Cardiac fibroblast (primary cell): ENCODE measurements at regions not wholly inside any gene's neighbourhood (a gene's known extent, or its start where the extent isn't known, plus 50 kb on each side); places are given as distances from the start of the nearest gene placed in this dataset.

Source experiments
- DNase-seq, 2 donors: peaks; one replicate each; pipeline versions ENCODE4 v3.0.0 to v3.0.0-alpha.2; 2010; ENCODE audit warnings: low read depth in 2 of 2
- H3K4me3 ChIP-seq, 2 donors: replicated peaks in 1 of 2; 1 replicate in 1 of 2; 2 replicates in 1 of 2; pipeline ENCODE4 v1.5.1; 2011; ENCODE audit warnings: low read depth in 2 of 2, low read length in 2 of 2, mild to moderate bottlenecking in 2 of 2, moderate library complexity in 1 of 2
- CTCF ChIP-seq: IDR thresholded peaks from one replicate; pipeline ENCODE4 v1.5.1; 2011; ENCODE audit warnings: low read depth, mild to moderate bottlenecking, low read length, inconsistent platforms

- TF ChIP-seq CTCF, result peak; percentile 41
- no peak overlapping the region for H3K4me3 ChIP-seq
- peak; percentile 78 to 82 for DNase-seq
These were observed 942.3 kb upstream of the SLIT2 start for GRCh38 chr4:19309378-19309777.

DNA sequence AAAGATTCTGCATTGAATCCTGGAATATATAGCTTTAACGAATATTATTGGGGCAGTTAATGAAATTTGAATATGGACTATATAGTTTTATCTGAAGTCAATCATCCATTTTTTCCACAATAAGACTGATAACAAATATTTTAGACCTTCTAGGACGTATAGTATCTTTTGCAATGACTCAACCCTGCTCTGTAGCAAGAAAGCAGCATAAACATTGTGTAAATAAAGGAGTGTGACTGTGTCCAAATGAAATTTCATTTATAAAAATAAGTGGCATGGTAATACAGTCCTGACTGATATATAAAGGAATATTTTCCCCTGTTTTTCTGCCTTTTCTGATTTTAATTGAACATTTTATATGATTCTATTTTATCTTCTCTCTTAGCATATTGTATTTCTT, 947.7 kb upstream of the SLIT2 start:
- peak in 1 of 2 donors; percentile 20 for DNase-seq
- no peak for TF ChIP-seq CTCF
- no peak overlapping the region for H3K4me3 ChIP-seq

- DNase-seq, result no peak
- no peak overlapping the region for H3K4me3 ChIP-seq
- TF ChIP-seq CTCF, result no peak
These were observed 950.2 kb upstream of the SLIT2 start for GRCh38 chr4:19301527-19301926.

DNA sequence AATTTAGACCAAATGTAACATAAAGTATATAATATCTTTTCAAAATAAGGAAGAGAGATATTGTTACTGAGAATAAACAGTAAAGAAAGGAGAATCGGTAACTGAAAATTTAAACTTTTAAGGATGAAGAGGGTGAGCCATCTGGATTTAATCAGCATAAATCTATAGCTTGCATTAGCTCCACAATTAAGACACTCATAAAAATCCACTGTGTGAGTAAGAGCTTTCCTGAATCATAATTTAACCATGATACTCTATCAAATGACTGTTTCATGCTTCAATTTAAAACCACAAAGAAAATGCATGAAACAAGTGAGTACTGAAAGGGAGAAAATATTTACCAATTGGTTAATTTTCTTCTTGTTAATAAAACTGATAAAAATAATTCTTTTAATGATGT, 951.5 kb upstream of the SLIT2 start:
- no peak for TF ChIP-seq CTCF
- no peak for DNase-seq
- no peak overlapping the region for H3K4me3 ChIP-seq

DNA sequence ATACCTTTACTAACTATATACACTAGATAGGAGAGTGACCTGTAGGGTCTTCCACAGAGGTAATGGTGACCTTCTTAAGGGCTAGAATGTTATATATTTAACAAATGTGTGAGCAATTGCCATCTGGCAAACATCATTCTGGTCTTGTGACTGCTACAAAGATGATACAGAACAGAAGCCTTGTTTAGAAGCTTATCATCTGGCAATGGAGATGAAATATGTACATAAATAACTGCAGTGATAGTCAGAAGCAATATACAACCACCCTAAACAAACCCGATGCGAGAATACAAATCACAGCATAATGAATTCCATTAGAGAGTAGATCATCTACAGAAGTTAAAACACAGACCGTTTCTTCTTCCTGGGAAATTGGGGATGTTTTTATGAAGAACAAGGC, 952.7 kb upstream of the SLIT2 start:
- TF ChIP-seq CTCF, result no peak
- no peak overlapping the region for H3K4me3 ChIP-seq
- peak; percentile 7 to 11 for DNase-seq

GRCh38 chr4:19293781-19294180, 957.9 kb upstream of the SLIT2 start:
- TF ChIP-seq CTCF, result no peak
- no peak for DNase-seq
- no peak overlapping the region for H3K4me3 ChIP-seq

- DNase-seq, result no peak
- H3K4me3 ChIP-seq, result no peak overlapping the region
- TF ChIP-seq CTCF, result no peak
These were observed 958.6 kb upstream of the SLIT2 start for GRCh38 chr4:19293080-19293479.
